Fibroblast of lung (primary cell): ENCODE measurements at regions not wholly inside any gene's neighbourhood (a gene's known extent, or its start where the extent isn't known, plus 50 kb on each side); places are given as distances from the start of the nearest gene placed in this dataset.

ENCODE experiments used
- EZH2 ChIP-seq: IDR thresholded peaks from 2 replicates; pipeline ENCODE4 v1.5.1; 2012; ENCODE audit warnings: low read length, control low read depth, mild to moderate bottlenecking; ENCODE audit errors: missing control alignments
- TF ChIP-seq, protein P1 (sequence below), 2 donors: IDR thresholded peaks in 1 of 2; conservative IDR thresholded peaks in 1 of 2; 1 replicate in 1 of 2; 2 replicates in 1 of 2; pipeline ENCODE4 v1.5.1; 2011 to 2012; ENCODE audit warnings: low read length in 2 of 2, control low read depth in 1 of 2, inconsistent platforms in 1 of 2, low read depth in 1 of 2, mild to moderate bottlenecking in 1 of 2

DNA sequence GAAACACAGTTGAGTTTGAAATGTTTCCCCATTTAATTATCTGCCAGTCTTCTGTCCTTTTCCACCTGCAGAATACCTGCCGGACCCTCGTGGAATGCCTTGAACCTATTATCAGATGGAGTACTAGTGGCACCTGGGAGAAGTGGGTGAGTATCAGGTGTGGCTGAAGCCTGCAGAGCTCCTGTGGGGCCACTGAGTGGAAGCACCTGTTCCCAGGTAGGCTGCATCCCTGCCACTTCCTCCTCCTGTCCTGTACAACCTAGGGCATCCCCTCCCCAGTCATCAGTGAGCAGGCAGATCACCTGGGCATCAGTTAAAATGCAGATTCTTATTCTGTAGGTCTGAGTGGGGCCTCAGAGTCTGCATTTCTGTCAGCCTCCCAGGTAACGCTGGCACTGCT, 80.8 kb upstream of the BZW1 start:
- TF ChIP-seq, protein P1, sequence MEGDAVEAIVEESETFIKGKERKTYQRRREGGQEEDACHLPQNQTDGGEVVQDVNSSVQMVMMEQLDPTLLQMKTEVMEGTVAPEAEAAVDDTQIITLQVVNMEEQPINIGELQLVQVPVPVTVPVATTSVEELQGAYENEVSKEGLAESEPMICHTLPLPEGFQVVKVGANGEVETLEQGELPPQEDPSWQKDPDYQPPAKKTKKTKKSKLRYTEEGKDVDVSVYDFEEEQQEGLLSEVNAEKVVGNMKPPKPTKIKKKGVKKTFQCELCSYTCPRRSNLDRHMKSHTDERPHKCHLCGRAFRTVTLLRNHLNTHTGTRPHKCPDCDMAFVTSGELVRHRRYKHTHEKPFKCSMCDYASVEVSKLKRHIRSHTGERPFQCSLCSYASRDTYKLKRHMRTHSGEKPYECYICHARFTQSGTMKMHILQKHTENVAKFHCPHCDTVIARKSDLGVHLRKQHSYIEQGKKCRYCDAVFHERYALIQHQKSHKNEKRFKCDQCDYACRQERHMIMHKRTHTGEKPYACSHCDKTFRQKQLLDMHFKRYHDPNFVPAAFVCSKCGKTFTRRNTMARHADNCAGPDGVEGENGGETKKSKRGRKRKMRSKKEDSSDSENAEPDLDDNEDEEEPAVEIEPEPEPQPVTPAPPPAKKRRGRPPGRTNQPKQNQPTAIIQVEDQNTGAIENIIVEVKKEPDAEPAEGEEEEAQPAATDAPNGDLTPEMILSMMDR (conservative IDR thresholded peaks at IDR 0.05 in 1 of 2, IDR thresholded peaks at IDR 0.05 in 1 of 2; ENCODE audit: low read depth in 1 of 2, low read length in 2 of 2) = no peak
- no peak for TF ChIP-seq EZH2
